SKM-1 (cell line): ENCODE measurements at regions not wholly inside any gene's neighbourhood (a gene's known extent, or its start where the extent isn't known, plus 50 kb on each side); places are given as distances from the start of the nearest gene placed in this dataset.

ENCODE experiments used
- DNase-seq: peaks from one replicate; lab custom pipeline; 2025; ENCODE audit not compliant: unreplicated experiment; lab: John Stamatoyannopoulos, UW

GRCh38 chr13:33514362-33514761 is 228.8 kb upstream of the STARD13 start:
- DNase-seq, result no peak

- no peak for DNase-seq
Measured at GRCh38 chr13:33515146-33515545, 229.6 kb upstream of the STARD13 start.

GRCh38 chr13:33518452-33518851 is 232.9 kb upstream of the STARD13 start:
- no peak for DNase-seq

- DNase-seq, result no peak
Measured at GRCh38 chr13:33519561-33520467, 234.3 kb upstream of the STARD13 start.

GRCh38 chr13:33520468-33520839 is 234.9 kb upstream of the STARD13 start:
- no peak for DNase-seq

GRCh38 chr13:33524086-33524485 is 238.5 kb upstream of the STARD13 start:
- no peak for DNase-seq

- no peak for DNase-seq
Measured at GRCh38 chr13:33525763-33526162, 240.2 kb upstream of the STARD13 start.

GRCh38 chr13:33526718-33527117 is 241.2 kb upstream of the STARD13 start:
- DNase-seq, result no peak

- no peak for DNase-seq
Measured at GRCh38 chr13:33528896-33529295, 243.3 kb upstream of the STARD13 start.

- DNase-seq, result no peak
Measured at GRCh38 chr13:33531484-33531883, 245.9 kb upstream of the STARD13 start.

GRCh38 chr13:33535061-33535460 is 249.5 kb upstream of the STARD13 start:
- no peak for DNase-seq

- no peak for DNase-seq
Measured at GRCh38 chr13:33536601-33537000, 251.0 kb upstream of the STARD13 start.

- no peak for DNase-seq
Measured at GRCh38 chr13:33537026-33537425, 251.5 kb upstream of the STARD13 start.

- DNase-seq, result no peak
Measured at GRCh38 chr13:33537676-33538075, 252.1 kb upstream of the STARD13 start.

GRCh38 chr13:33541456-33541855 is 255.9 kb upstream of the STARD13 start:
- no peak for DNase-seq

- no peak for DNase-seq
Measured at GRCh38 chr13:33541962-33542308, 256.4 kb upstream of the STARD13 start.

- DNase-seq, result peak; percentile 99
Measured at GRCh38 chr13:33542309-33543088, 256.9 kb upstream of the STARD13 start.

- no peak for DNase-seq
Measured at GRCh38 chr13:33543089-33543459, 257.5 kb upstream of the STARD13 start.

GRCh38 chr13:33543631-33544265 is 258.2 kb upstream of the STARD13 start:
- no peak for DNase-seq

- no peak for DNase-seq
Measured at GRCh38 chr13:33544308-33544707, 258.8 kb upstream of the STARD13 start.

- DNase-seq, result no peak
Measured at GRCh38 chr13:33545492-33545891, 259.9 kb upstream of the STARD13 start.

GRCh38 chr13:33547035-33547434 is 261.5 kb upstream of the STARD13 start:
- no peak for DNase-seq
